SU-DHL-6 (cell line): ENCODE measurements at regions not wholly inside any gene's neighbourhood (a gene's known extent, or its start where the extent isn't known, plus 50 kb on each side); places are given as distances from the start of the nearest gene placed in this dataset.

Experiments
- CTCF ChIP-seq: fragments of 200-600 bp; sonication (generic); IDR thresholded peaks from one replicate; pipeline ENCODE4 v1.5.1; 2017; ENCODE audit warnings: antibody characterized with exemption, mild to moderate bottlenecking, low read length, moderate library complexity; ENCODE audit not compliant: insufficient read depth, poor library complexity, severe bottlenecking
- EZH2phosphoT487 ChIP-seq: fragments of 200-600 bp; sonication (generic), shearing (Covaris generic); conservative IDR thresholded peaks from 2 replicates; pipeline ENCODE4 v1.6.1; 2018; ENCODE audit warnings: mild to moderate bottlenecking, antibody characterized with exemption, low read length, moderate library complexity, mixed read lengths

DNA sequence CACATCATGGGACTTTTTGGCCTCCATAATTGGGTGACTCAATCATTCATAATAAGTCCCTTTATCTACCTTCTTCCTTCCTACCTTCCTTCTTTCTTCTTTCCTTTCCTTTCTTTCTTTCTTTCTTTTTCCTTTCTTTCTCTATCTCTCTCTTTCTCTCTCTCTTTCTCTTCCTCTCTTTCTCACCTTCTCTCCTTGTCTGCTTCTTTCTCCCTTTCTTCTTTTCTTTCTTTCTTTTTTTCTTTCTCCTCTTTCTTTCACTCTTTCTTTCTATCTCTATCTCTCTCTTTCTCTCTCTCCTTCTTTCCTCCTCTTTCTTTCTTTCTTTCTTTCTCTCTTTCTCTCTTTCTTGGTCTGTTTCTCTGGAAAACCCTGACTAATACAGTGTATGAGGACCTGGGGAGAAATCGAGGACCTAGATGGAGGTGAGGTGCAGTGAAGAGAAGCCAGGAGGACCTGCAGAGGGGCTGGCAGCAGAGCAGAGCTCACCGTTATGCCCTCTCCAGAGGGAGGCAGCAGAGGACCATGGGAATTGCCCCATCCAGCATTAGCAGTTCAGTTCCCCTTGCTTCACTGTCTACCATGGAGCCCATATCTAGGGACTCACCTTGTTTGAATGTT lies 52.7 kb upstream of the BTRC start:
- peak; percentile 23 for TF ChIP-seq CTCF
- TF ChIP-seq EZH2phosphoT487, result no peak
